Astrocyte of the cerebellum (primary cell): ENCODE measurements at regions not wholly inside any gene's neighbourhood (a gene's known extent, or its start where the extent isn't known, plus 50 kb on each side); places are given as distances from the start of the nearest gene placed in this dataset.

ENCODE experiments used
- DNase-seq: peaks from one replicate; pipeline ENCODE4 v3.0.0-alpha.2; 2011; ENCODE audit warnings: low read depth
- H3K4me3 ChIP-seq: 2 replicates; pipeline ENCODE4 v1.5.1; 2011; ENCODE audit warnings: mild to moderate bottlenecking, low read depth, low read length, moderate library complexity
- in situ Hi-C: cut with HindIII; loops from 2 replicates; pipeline ENCODE4 v1.10.0; 2017; ENCODE audit warnings: low sequenced_read_pairs
- TF ChIP-seq, protein P1 (sequence below): IDR thresholded peaks from 2 replicates; pipeline ENCODE4 v1.5.1; 2012; ENCODE audit warnings: low read length, low read depth, moderate library complexity, mild to moderate bottlenecking; ENCODE audit errors: missing control alignments

GRCh38 chr22:22105364-22105763 is 122.8 kb upstream of the TOP3B start:
- TF ChIP-seq, protein P1, sequence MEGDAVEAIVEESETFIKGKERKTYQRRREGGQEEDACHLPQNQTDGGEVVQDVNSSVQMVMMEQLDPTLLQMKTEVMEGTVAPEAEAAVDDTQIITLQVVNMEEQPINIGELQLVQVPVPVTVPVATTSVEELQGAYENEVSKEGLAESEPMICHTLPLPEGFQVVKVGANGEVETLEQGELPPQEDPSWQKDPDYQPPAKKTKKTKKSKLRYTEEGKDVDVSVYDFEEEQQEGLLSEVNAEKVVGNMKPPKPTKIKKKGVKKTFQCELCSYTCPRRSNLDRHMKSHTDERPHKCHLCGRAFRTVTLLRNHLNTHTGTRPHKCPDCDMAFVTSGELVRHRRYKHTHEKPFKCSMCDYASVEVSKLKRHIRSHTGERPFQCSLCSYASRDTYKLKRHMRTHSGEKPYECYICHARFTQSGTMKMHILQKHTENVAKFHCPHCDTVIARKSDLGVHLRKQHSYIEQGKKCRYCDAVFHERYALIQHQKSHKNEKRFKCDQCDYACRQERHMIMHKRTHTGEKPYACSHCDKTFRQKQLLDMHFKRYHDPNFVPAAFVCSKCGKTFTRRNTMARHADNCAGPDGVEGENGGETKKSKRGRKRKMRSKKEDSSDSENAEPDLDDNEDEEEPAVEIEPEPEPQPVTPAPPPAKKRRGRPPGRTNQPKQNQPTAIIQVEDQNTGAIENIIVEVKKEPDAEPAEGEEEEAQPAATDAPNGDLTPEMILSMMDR, result no peak
- DNase-seq, result no peak
- in situ Hi-C loops, result no loop called here

GRCh38 chr22:22103078-22103875 is 120.7 kb upstream of the TOP3B start:
- TF ChIP-seq, protein P1, result peak; percentile 54
- H3K4me3 ChIP-seq, result no peak overlapping the region
- in situ Hi-C loops, result no loop called here
- DNase-seq, result no peak

More at GRCh38 chr22:22105364-22105763, 122.8 kb upstream of the TOP3B start:
- no peak overlapping the region for H3K4me3 ChIP-seq

DNA sequence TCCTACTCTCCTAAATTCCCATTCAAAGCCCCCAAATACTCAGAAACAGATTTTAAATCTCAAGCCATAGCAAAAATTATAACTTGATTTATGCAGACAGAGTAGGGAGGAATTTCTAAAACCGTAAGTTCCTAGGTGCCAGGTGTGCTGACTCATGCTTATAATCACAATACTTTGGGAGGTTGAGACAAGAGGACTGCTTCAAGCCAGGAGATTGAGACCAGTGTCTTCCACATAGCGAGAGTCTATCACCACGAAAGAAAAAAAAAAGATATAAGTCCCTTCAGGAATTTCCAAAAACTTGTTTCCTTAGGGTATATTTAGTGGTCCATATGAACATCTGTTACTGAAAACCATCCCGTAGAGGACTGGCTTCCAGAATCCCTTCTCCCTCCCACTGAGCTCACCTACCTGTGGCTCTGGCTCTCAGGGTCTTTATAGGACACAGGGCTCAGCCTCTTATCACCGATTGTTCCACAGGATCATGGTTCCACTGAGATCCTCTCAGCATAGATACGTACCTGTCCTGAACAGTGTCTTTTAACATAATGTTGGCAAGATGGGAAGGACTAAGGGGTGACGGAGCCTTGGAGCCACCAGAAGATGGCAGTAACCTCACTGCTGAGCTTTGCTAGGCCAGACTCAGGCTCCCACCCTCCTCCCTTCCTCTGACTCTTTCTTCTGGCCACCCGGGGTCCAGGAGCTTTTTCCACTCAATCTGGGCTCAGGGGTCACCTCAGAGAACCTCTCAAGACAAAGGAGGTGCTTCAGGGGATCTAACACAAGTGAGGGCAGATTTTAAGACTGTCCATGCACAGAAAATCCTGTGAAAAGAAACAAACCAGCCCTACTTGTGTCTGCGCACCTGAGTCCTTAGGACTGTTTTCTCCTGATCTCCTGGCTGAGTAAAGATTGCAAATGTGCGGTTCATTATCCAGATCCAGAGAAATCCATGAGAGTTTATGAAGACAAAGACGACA is 117.5 kb upstream of the TOP3B start:
- H3K4me3 ChIP-seq, result no peak overlapping the region
- no peak for DNase-seq
- in situ Hi-C loops, result loop anchor here (5.0 kb wide), 1 partner anchor 82 kb away; no protein-coding TSS in a partner anchor
- TF ChIP-seq, protein P1, result peak; percentile 42

GRCh38 chr22:22099194-22099486 is 116.6 kb upstream of the TOP3B start:
- DNase-seq, result no peak
- no peak overlapping the region for H3K4me3 ChIP-seq
- TF ChIP-seq, protein P1, result no peak
- in situ Hi-C loops, result loop anchor here (5.0 kb wide), 1 partner anchor 83 kb away; no protein-coding TSS in a partner anchor

GRCh38 chr22:22098457-22099193 is 116.0 kb upstream of the TOP3B start:
- in situ Hi-C loops, result loop anchor here (5.0 kb wide), 1 partner anchor 84 kb away; no protein-coding TSS in a partner anchor
- no peak overlapping the region for H3K4me3 ChIP-seq
- DNase-seq, result no peak
- TF ChIP-seq, protein P1, result no peak

DNA sequence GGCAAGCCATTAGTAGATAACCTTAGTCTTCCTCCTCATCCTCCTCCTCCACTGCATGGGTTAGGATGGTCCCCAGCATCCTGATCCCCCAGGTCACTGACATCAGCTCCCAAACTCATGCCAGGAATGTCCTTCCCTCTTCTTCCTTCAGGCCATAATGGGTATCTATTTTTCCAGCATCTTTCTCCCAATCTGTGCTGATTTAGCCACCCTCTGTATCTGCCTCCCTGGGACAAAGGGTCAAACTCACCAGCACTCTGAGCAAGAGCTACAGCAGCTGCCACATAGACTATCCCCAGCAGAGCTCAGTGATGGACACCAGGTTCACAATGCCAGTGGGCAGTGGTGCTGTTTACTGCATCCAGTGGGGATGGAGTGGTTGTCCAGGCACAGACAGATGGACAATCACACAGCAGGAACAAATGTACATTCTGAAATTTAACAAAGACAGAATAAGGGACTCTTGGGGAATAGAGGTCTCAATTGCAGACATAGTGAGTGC is 115.2 kb upstream of the TOP3B start:
- DNase-seq, result no peak
- in situ Hi-C loops, result loop anchor here (5.0 kb wide), 1 partner anchor 85 kb away; no protein-coding TSS in a partner anchor
- TF ChIP-seq, protein P1, result no peak
- no peak overlapping the region for H3K4me3 ChIP-seq
